Lung (tissue), 11 donors: ENCODE measurements at regions not wholly inside any gene's neighbourhood (a gene's known extent, or its start where the extent isn't known, plus 50 kb on each side); places are given as distances from the start of the nearest gene placed in this dataset.

Experiments used
- ATAC-seq: fragments of 200-7000 bp; cut with Tn5 transposase; one replicate; pipeline ENCODE4 v1.9.1; 2020; ENCODE audit warnings: moderate number of reproducible peaks; ENCODE audit not compliant: insufficient read depth, low FRiP score
- DNase-seq, 3 donors: peaks; one replicate each; pipeline ENCODE4 v3.0.0-alpha.2; 2013 to 2017
- H3K27ac ChIP-seq, 2 donors: one replicate each; pipeline ENCODE4 v1.5.1; 2013; ENCODE audit warnings: mild to moderate bottlenecking in 2 of 2, moderate library complexity in 2 of 2, control low read depth in 1 of 2, inconsistent platforms in 1 of 2, low read depth in 1 of 2, low read length in 1 of 2
- H3K27me3 ChIP-seq, 3 donors: one replicate each; pipeline ENCODE4 v1.5.1; 2013; ENCODE audit warnings: low read length in 2 of 3; ENCODE audit not compliant: control insufficient read depth in 3 of 3, insufficient read depth in 3 of 3
- H3K36me3 ChIP-seq, 4 donors: one replicate each; pipeline ENCODE4 v1.5.1; 2013; ENCODE audit warnings: low read length in 4 of 4, mild to moderate bottlenecking in 1 of 4, moderate library complexity in 1 of 4; ENCODE audit not compliant: control insufficient read depth in 4 of 4, insufficient read depth in 4 of 4
- H3K4me1 ChIP-seq, 5 donors: one replicate each; pipeline ENCODE4 v1.5.1; 2013; ENCODE audit warnings: low read length in 5 of 5, mild to moderate bottlenecking in 2 of 5, moderate library complexity in 1 of 5; ENCODE audit not compliant: control insufficient read depth in 5 of 5, insufficient read depth in 5 of 5
- H3K4me3 ChIP-seq: one replicate; pipeline ENCODE4 v1.5.1; 2013; ENCODE audit warnings: mild to moderate bottlenecking, control low read depth, moderate library complexity
- H3K9ac ChIP-seq, 2 donors: one replicate each; pipeline ENCODE4 v1.5.1; 2013; ENCODE audit warnings: low read length in 2 of 2, control low read depth in 1 of 2; ENCODE audit not compliant: insufficient read depth in 1 of 2
- H3K9me3 ChIP-seq, 4 donors: one replicate each; pipeline ENCODE4 v1.5.1; 2013; ENCODE audit warnings: low read length in 3 of 4, mild to moderate bottlenecking in 1 of 4, moderate library complexity in 1 of 4; ENCODE audit not compliant: control insufficient read depth in 4 of 4, insufficient read depth in 3 of 4
- WGBS, 2 donors: extraction: QIAGEN DNeasy Blood & Tissue Kit; methylation state at CpG; one replicate each; pipeline ENCODE4 v1.1.7; 2013; 5-methylcytosine and 5-hydroxymethylcytosine counted together
- TF ChIP-seq, protein P1 (sequence below): IDR thresholded peaks from 2 replicates; pipeline ENCODE4 v1.5.1; 2012; ENCODE audit warnings: mild to moderate bottlenecking; ENCODE audit errors: control extremely low read depth, extremely low read depth
- donor health status: control.
- donor health status: control.
- donor health status: Bipolar disorder and iron deficiency.
- donor health status: healthy.
- donor health status: DM: yes; HTN: yes; CAD: no.

DNA sequence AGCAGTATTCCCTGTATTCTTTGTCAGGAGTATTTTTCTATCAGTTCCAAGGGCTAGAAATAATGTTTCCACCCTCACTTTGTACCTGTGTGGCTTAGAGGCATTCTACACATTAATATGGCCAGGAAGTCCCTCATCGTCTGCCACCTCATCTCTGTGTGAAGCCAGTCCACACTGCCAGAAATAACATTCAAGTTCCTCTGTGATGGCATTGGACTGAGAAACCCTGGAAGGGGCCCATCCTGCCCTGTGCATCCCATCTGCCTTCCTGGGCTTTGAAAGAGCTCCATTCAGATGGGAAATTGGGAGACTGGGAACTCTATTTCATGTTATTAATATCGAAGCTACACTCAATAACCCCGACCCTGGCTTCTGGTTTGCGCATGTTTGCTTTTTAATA is 497.2 kb upstream of the CDH5 start:
- 81 to 82% methylated on average over 4 of the region's 4 CpGs for WGBS, 2 donors
- TF ChIP-seq, protein P1, sequence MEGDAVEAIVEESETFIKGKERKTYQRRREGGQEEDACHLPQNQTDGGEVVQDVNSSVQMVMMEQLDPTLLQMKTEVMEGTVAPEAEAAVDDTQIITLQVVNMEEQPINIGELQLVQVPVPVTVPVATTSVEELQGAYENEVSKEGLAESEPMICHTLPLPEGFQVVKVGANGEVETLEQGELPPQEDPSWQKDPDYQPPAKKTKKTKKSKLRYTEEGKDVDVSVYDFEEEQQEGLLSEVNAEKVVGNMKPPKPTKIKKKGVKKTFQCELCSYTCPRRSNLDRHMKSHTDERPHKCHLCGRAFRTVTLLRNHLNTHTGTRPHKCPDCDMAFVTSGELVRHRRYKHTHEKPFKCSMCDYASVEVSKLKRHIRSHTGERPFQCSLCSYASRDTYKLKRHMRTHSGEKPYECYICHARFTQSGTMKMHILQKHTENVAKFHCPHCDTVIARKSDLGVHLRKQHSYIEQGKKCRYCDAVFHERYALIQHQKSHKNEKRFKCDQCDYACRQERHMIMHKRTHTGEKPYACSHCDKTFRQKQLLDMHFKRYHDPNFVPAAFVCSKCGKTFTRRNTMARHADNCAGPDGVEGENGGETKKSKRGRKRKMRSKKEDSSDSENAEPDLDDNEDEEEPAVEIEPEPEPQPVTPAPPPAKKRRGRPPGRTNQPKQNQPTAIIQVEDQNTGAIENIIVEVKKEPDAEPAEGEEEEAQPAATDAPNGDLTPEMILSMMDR: no peak

DNA sequence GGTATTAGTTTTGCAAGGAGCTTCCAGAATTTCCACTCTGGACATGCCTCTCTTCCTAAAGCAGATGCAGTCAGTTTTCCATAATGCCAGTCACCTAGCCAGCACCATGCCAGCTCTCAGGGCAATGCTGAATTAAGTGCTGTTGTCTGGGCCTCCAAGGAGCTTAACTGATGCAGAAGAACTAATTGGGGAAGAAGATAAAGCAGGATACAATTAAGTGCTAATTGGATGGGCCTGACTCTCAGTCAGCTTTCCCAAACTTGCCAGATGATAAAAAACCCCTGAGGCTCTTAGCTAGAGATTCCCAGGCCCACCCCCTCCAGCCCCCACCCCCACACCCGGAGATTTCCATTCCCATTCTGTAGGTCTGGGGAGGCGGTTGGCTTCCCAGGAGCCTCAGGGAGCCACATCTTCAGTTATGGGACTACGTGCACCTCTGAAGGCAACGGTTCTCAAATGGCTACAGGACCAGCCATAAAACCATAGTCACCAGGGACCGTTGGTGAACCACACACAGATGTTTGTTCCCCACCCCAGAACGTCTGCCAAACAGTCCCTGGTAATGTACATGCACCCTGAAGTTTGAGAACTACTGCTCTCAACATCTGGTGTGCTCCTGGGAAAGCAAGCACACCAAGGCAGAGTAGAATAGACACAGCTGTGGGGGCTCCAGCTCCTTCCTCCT is 499.1 kb upstream of the CDH5 start:
- Histone ChIP-seq H3K27me3 (no peaks in the 10 kb centered on the region), H3K36me3 (no peaks in the 10 kb centered on the region), H3K4me3 (no peak overlapping the region), H3K9me3 (peaks cover 0 to 7% (median 5%) of the 10 kb centered on the region in 4 donors), H3K27ac (no peak overlapping the region), H3K4me1 (peaks cover 0 to 6% (median 0%) of the 10 kb centered on the region in 5 donors), H3K9ac (no peak overlapping the region)
- TF ChIP-seq, protein P1: no peak
- WGBS, 2 donors: 67 to 77% methylated on average over 6 of the region's 6 CpGs
- ATAC-seq: no peak
- DNase-seq: no peak

More for the DNA sequence above, 497.2 kb upstream of the CDH5 start:
- Histone ChIP-seq H3K4me1 (peaks cover 0 to 6% (median 0%) of the 10 kb centered on the region in 5 donors), H3K4me3 (no peak overlapping the region), H3K36me3 (no peaks in the 10 kb centered on the region), H3K9ac (no peak overlapping the region), H3K27ac (no peak overlapping the region), H3K9me3 (peaks cover 0 to 7% (median 4%) of the 10 kb centered on the region in 4 donors), H3K27me3 (no peaks in the 10 kb centered on the region)
- ATAC-seq (no peak), DNase-seq (no peak)

DNA sequence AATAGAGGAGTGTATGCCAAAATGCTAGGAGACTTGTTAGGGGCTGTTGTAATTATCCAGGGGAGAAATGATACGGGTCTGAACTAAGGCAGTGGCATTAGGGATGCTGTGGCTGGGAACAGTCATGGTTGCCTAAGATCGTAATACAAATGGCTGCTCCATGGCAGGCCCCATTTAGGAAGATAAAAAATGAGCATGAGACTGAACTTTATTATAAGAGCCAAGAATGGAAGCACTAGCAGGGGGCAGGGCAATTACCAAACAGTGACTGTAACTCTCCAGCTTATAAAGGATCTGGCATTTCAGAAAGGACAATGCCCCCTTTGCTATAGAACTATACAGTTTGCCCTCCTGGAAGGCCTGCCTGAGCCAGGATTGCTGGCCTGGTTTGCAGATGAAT is 503.3 kb upstream of the CDH5 start:
- Histone ChIP-seq H3K36me3 (no peaks in the 10 kb centered on the region), H3K9ac (no peak overlapping the region), H3K4me3 (no peak overlapping the region), H3K4me1 (no peaks in the 10 kb centered on the region), H3K9me3 (peaks cover 0 to 6% (median 4%) of the 10 kb centered on the region in 4 donors), H3K27ac (no peak overlapping the region), H3K27me3 (no peaks in the 10 kb centered on the region)
- 88% methylated on average over 2 of the region's 2 CpGs for WGBS, 2 donors
- TF ChIP-seq, protein P1: no peak
- no peak for DNase-seq
- no peak for ATAC-seq
